OCI-LY1 (cell line): ENCODE measurements at regions not wholly inside any gene's neighbourhood (a gene's known extent, or its start where the extent isn't known, plus 50 kb on each side); places are given as distances from the start of the nearest gene placed in this dataset.

ENCODE experiments used
- H2AFZ ChIP-seq: fragments of 200-600 bp; sonication (generic), shearing (Covaris generic); 2 replicates; pipeline ENCODE4 v1.6.0; 2014; ENCODE audit warnings: antibody characterized with exemption, mild to moderate bottlenecking, low read length
- H3F3A ChIP-seq: fragments of 200-600 bp; sonication (generic), shearing (Covaris generic); 2 replicates; pipeline ENCODE4 v1.6.0; 2014; ENCODE audit warnings: mild to moderate bottlenecking, antibody characterized with exemption, low read length, moderate library complexity; ENCODE audit not compliant: insufficient read depth
- H3K27ac ChIP-seq: fragments of 200-600 bp; sonication (generic); 2 replicates; pipeline ENCODE4 v1.5.1; 2014; ENCODE audit warnings: low read length, mixed run types, mild to moderate bottlenecking, low read depth; ENCODE audit not compliant: poor library complexity, severe bottlenecking
- H3K27me3 ChIP-seq: fragments of 200-600 bp; sonication (generic); 2 replicates; pipeline ENCODE4 v1.6.0; 2014; ENCODE audit warnings: antibody characterized with exemption, mild to moderate bottlenecking, low read length, moderate library complexity; ENCODE audit not compliant: insufficient read depth
- H3K36me3 ChIP-seq: fragments of 200-600 bp; sonication (generic); 2 replicates; pipeline ENCODE4 v1.6.1; 2014; ENCODE audit warnings: mild to moderate bottlenecking, antibody characterized with exemption, low read length, moderate library complexity, mixed read lengths; ENCODE audit not compliant: insufficient read depth
- H3K4me1 ChIP-seq: fragments of 200-600 bp; sonication (generic); 2 replicates; pipeline ENCODE4 v1.5.1; 2014; ENCODE audit warnings: mild to moderate bottlenecking, low read length, moderate library complexity; ENCODE audit not compliant: insufficient read depth, severe bottlenecking
- H3K4me2 ChIP-seq: fragments of 200-600 bp; sonication (generic), shearing (Covaris generic); 2 replicates; pipeline ENCODE4 v1.6.1; 2014; ENCODE audit warnings: low read length
- H3K4me3 ChIP-seq: fragments of 200-600 bp; sonication (generic); 2 replicates; pipeline ENCODE4 v1.5.1; 2014; ENCODE audit warnings: low read length, low read depth, mild to moderate bottlenecking, mixed read lengths; ENCODE audit not compliant: poor library complexity, severe bottlenecking
- H3K79me2 ChIP-seq: fragments of 200-600 bp; shearing (Covaris generic); 2 replicates; pipeline ENCODE4 v1.6.1; 2016; ENCODE audit warnings: mixed run types, low read length, mixed read lengths; ENCODE audit not compliant: insufficient read depth
- H3K9ac ChIP-seq: fragments of 200-600 bp; sonication (generic), shearing (Covaris generic); 2 replicates; pipeline ENCODE4 v1.6.1; 2014; ENCODE audit warnings: mild to moderate bottlenecking, low read length, mixed read lengths
- H3K9me2 ChIP-seq: fragments of 200-600 bp; sonication (generic), shearing (Covaris generic); 2 replicates; pipeline ENCODE4 v1.6.1; 2014; ENCODE audit warnings: low read depth, mild to moderate bottlenecking, low read length, mixed read lengths
- H3K9me3 ChIP-seq: fragments of 200-600 bp; shearing (Covaris generic); 2 replicates; pipeline ENCODE4 v1.6.1; 2014; ENCODE audit warnings: low read length, mixed read lengths
- H4K20me1 ChIP-seq: fragments of 200-600 bp; sonication (generic), shearing (Covaris generic); 2 replicates; pipeline ENCODE4 v1.6.0; 2016; ENCODE audit warnings: mild to moderate bottlenecking, low read length; ENCODE audit not compliant: insufficient read depth
- EZH2 ChIP-seq: fragments of 200-600 bp; sonication (generic), shearing (Covaris generic); IDR thresholded peaks from 2 replicates; pipeline ENCODE4 v1.8.0; 2017; ENCODE audit warnings: borderline replicate concordance, mixed run types, mild to moderate bottlenecking, antibody characterized with exemption, low read length, moderate library complexity, mixed read lengths
- TF ChIP-seq, protein P1 (sequence below): fragments of 200-600 bp; sonication (generic), shearing (Covaris generic); IDR thresholded peaks from 2 replicates; pipeline ENCODE4 v1.5.1; 2017; ENCODE audit warnings: mild to moderate bottlenecking, antibody characterized with exemption, low read length, moderate library complexity, mixed read lengths

GRCh38 chr2:13543550-13543949, 826.8 kb downstream of the TRIB2 start:
- Histone ChIP-seq H3K36me3 (no peaks in the 10 kb centered on the region), H3K4me3 (no peak overlapping the region), H4K20me1 (no peaks in the 10 kb centered on the region), H3K4me2 (no peak overlapping the region), H2AFZ (no peak overlapping the region), H3F3A (no peaks in the 10 kb centered on the region), H3K9me2 (no peaks in the 10 kb centered on the region), H3K9ac (no peak overlapping the region), H3K27ac (no peak overlapping the region), H3K9me3 (no peaks in the 10 kb centered on the region), H3K27me3 (no peaks in the 10 kb centered on the region), H3K4me1 (no peaks in the 10 kb centered on the region), H3K79me2 (no peaks in the 10 kb centered on the region)
- TF ChIP-seq, protein P1, sequence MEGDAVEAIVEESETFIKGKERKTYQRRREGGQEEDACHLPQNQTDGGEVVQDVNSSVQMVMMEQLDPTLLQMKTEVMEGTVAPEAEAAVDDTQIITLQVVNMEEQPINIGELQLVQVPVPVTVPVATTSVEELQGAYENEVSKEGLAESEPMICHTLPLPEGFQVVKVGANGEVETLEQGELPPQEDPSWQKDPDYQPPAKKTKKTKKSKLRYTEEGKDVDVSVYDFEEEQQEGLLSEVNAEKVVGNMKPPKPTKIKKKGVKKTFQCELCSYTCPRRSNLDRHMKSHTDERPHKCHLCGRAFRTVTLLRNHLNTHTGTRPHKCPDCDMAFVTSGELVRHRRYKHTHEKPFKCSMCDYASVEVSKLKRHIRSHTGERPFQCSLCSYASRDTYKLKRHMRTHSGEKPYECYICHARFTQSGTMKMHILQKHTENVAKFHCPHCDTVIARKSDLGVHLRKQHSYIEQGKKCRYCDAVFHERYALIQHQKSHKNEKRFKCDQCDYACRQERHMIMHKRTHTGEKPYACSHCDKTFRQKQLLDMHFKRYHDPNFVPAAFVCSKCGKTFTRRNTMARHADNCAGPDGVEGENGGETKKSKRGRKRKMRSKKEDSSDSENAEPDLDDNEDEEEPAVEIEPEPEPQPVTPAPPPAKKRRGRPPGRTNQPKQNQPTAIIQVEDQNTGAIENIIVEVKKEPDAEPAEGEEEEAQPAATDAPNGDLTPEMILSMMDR = no peak
- TF ChIP-seq EZH2 = no peak

DNA sequence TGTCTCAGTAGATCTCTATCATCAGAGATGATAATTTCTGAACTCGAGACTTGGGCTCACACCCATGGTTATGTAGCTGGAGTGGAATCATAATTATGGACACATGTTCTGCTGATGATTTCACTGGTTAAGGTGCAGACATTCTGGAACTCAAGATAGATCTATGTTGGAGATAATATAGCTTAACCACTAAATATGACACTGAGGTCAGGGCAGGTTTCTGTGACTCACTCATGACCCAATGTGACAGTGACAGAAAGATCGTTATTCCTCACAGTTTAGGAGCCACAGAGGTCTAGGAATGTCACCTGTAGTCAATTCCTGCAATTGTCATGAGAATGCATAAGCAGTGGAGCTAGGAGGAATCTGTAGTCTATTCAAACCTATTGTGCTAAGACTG, 828.6 kb downstream of the TRIB2 start:
- no peaks in the 10 kb centered on the region for H3K4me1 ChIP-seq

GRCh38 chr2:13546131-13546530, 829.4 kb downstream of the TRIB2 start:
- no peaks in the 10 kb centered on the region for H3K79me2 ChIP-seq
- TF ChIP-seq, protein P1 = no peak
- no peak for TF ChIP-seq EZH2
- H3K27ac ChIP-seq = no peak overlapping the region
- no peaks in the 10 kb centered on the region for H3F3A ChIP-seq
- no peak overlapping the region for H3K4me2 ChIP-seq
- H3K9me3 ChIP-seq = no peaks in the 10 kb centered on the region
- H3K9me2 ChIP-seq = no peaks in the 10 kb centered on the region
- H2AFZ ChIP-seq = no peak overlapping the region
- no peaks in the 10 kb centered on the region for H3K36me3 ChIP-seq
- no peaks in the 10 kb centered on the region for H3K27me3 ChIP-seq
- H3K4me3 ChIP-seq = no peak overlapping the region
- H3K4me1 ChIP-seq = no peaks in the 10 kb centered on the region
- H3K9ac ChIP-seq = no peak overlapping the region
- no peaks in the 10 kb centered on the region for H4K20me1 ChIP-seq

More for the DNA sequence above, 828.6 kb downstream of the TRIB2 start:
- TF ChIP-seq, protein P1 = no peak
- no peak for TF ChIP-seq EZH2
- Histone ChIP-seq H3K4me3 (no peak overlapping the region), H3K36me3 (no peaks in the 10 kb centered on the region), H3K27me3 (no peaks in the 10 kb centered on the region), H3F3A (no peaks in the 10 kb centered on the region), H3K9me3 (no peaks in the 10 kb centered on the region), H4K20me1 (no peaks in the 10 kb centered on the region), H2AFZ (no peak overlapping the region), H3K79me2 (no peaks in the 10 kb centered on the region), H3K9me2 (no peaks in the 10 kb centered on the region), H3K4me2 (no peak overlapping the region), H3K27ac (no peak overlapping the region), H3K9ac (no peak overlapping the region)
